EL (cell line): ENCODE measurements at regions not wholly inside any gene's neighbourhood (a gene's known extent, or its start where the extent isn't known, plus 50 kb on each side); places are given as distances from the start of the nearest gene placed in this dataset.

ENCODE experiments used
- DNase-seq: peaks from one replicate; pipeline ENCODE4 v3.0.0-alpha.2; 2016

GRCh38 chr17:73819440-73820395, 175.5 kb upstream of the SDK2 start:
- DNase-seq: no peak

- DNase-seq: no peak
These were observed 176.6 kb upstream of the SDK2 start for GRCh38 chr17:73820686-73821448.

GRCh38 chr17:73821665-73822064, 177.4 kb upstream of the SDK2 start:
- no peak for DNase-seq

GRCh38 chr17:73822371-73822770, 178.1 kb upstream of the SDK2 start:
- no peak for DNase-seq

GRCh38 chr17:73823684-73824083, 179.4 kb upstream of the SDK2 start:
- no peak for DNase-seq

GRCh38 chr17:73824321-73824720, 180.1 kb upstream of the SDK2 start:
- DNase-seq: no peak

- no peak for DNase-seq
These were observed 182.1 kb upstream of the SDK2 start for GRCh38 chr17:73826181-73826871.

GRCh38 chr17:73826872-73827228, 182.6 kb upstream of the SDK2 start:
- no peak for DNase-seq

GRCh38 chr17:73827627-73828291, 183.5 kb upstream of the SDK2 start:
- no peak for DNase-seq

GRCh38 chr17:73829676-73830280, 185.5 kb upstream of the SDK2 start:
- no peak for DNase-seq

- DNase-seq: no peak
These were observed 187.5 kb upstream of the SDK2 start for GRCh38 chr17:73831699-73832098.

- no peak for DNase-seq
These were observed 189.7 kb upstream of the SDK2 start for GRCh38 chr17:73833775-73834488.

- no peak for DNase-seq
These were observed 190.6 kb upstream of the SDK2 start for GRCh38 chr17:73834684-73835343.

GRCh38 chr17:73835605-73836004, 191.4 kb upstream of the SDK2 start:
- no peak for DNase-seq

- DNase-seq: no peak
These were observed 194.6 kb upstream of the SDK2 start for GRCh38 chr17:73838815-73839214.

- no peak for DNase-seq
These were observed 196.6 kb upstream of the SDK2 start for GRCh38 chr17:73840829-73841228.

- no peak for DNase-seq
These were observed 197.3 kb upstream of the SDK2 start for GRCh38 chr17:73841431-73842060.

GRCh38 chr17:73847952-73848351, 203.7 kb upstream of the SDK2 start:
- DNase-seq: no peak

- no peak for DNase-seq
These were observed 206.2 kb upstream of the SDK2 start for GRCh38 chr17:73850426-73850825.

- no peak for DNase-seq
These were observed 206.8 kb upstream of the SDK2 start for GRCh38 chr17:73851091-73851490.

GRCh38 chr17:73851921-73852320, 207.7 kb upstream of the SDK2 start:
- no peak for DNase-seq
